A673 (cell line): ENCODE measurements at regions not wholly inside any gene's neighbourhood (a gene's known extent, or its start where the extent isn't known, plus 50 kb on each side); places are given as distances from the start of the nearest gene placed in this dataset.

Experiments used
- BruUV-seq: library from RNA; stranded (reverse); fragments of 400-500 nt; replicated peaks from 2 replicates; lab custom pipeline; 2021; lab: Mats Ljungman, UMichigan
- CTCF ChIA-PET: fragments of 300-600 bp; sonication (Branson Sonifier 250); formaldehyde crosslinking; loops from one replicate; lab custom pipeline; 2022; ENCODE audit warnings: antibody characterized with exemption; lab: Charles Lee
- POLR2A ChIA-PET: fragments of 300-600 bp; sonication (Branson Sonifier 250); formaldehyde crosslinking; loops from one replicate; lab custom pipeline; 2022; ENCODE audit warnings: antibody characterized with exemption; ENCODE audit not compliant: low non-redundant PET; lab: Charles Lee
- DNase-seq: peaks from one replicate; pipeline ENCODE4 v3.0.0-alpha.2; 2015; ENCODE audit warnings: low spot score
- H3K27ac ChIP-seq: fragments of 200-600 bp; sonication (generic); 2 replicates; pipeline ENCODE4 v1.5.1; 2016; ENCODE audit warnings: mixed run types, low read depth, mild to moderate bottlenecking, mixed read lengths, antibody characterized with exemption, low read length; ENCODE audit not compliant: poor library complexity, severe bottlenecking
- H3K27me3 ChIP-seq: fragments of 200-600 bp; sonication (generic); replicated peaks from 2 replicates; pipeline ENCODE4 v1.6.1; 2017; ENCODE audit warnings: mixed run types, low read depth, mild to moderate bottlenecking, mixed read lengths, antibody characterized with exemption, low read length; ENCODE audit not compliant: insufficient read depth, poor library complexity
- H3K36me3 ChIP-seq: fragments of 200-600 bp; sonication (generic); 2 replicates; pipeline ENCODE4 v1.6.1; 2016; ENCODE audit warnings: mixed run types, mild to moderate bottlenecking, mixed read lengths, antibody characterized with exemption, low read length; ENCODE audit not compliant: insufficient read depth, poor library complexity, severe bottlenecking
- H3K4me1 ChIP-seq: fragments of 200-600 bp; sonication (generic); 2 replicates; pipeline ENCODE4 v1.6.1; 2017; ENCODE audit warnings: mixed run types, mild to moderate bottlenecking, mixed read lengths, antibody characterized with exemption, low read length; ENCODE audit not compliant: insufficient read depth, poor library complexity, severe bottlenecking
- H3K4me3 ChIP-seq: fragments of 200-600 bp; sonication (generic); 2 replicates; pipeline ENCODE4 v1.5.1; 2016; ENCODE audit warnings: low read depth, mixed run types, mild to moderate bottlenecking, mixed read lengths, low read length; ENCODE audit not compliant: poor library complexity, severe bottlenecking
- H3K9me3 ChIP-seq: fragments of 200-600 bp; sonication (generic); 2 replicates; pipeline ENCODE4 v1.6.1; 2016; ENCODE audit warnings: mixed run types, low read depth, mild to moderate bottlenecking, mixed read lengths, antibody characterized with exemption, low read length; ENCODE audit not compliant: poor library complexity, severe bottlenecking
- CTCF ChIP-seq: fragments of 300-800, 200-600 bp; sonication (generic); conservative IDR thresholded peaks from 2 replicates; pipeline ENCODE4 v1.5.1; 2017; ENCODE audit warnings: low read depth, mild to moderate bottlenecking, antibody characterized with exemption, low read length, moderate library complexity, mixed read lengths
- EZH2 ChIP-seq: fragments of 200-600 bp; sonication (generic); IDR thresholded peaks from 2 replicates; pipeline ENCODE4 v1.6.1; 2017; ENCODE audit warnings: borderline replicate concordance, low read depth, mild to moderate bottlenecking, mixed read lengths, antibody characterized with exemption, low read length; ENCODE audit not compliant: poor library complexity, severe bottlenecking
- intact Hi-C: fragments of 100-400 bp; cut with micrococcal nuclease; formaldehyde crosslinking; loops from one replicate; pipeline ENCODE4 v1.10.0; 2022; ENCODE audit not compliant: unreplicated experiment

GRCh38 chr20:20820785-20821483, 108.5 kb upstream of the RALGAPA2 start:
- TF ChIP-seq EZH2 (no peak), CTCF (no peak)
- Histone ChIP-seq H3K9me3 (no peaks in the 10 kb centered on the region), H3K27ac (no peak overlapping the region), H3K27me3 (no peaks in the 10 kb centered on the region), H3K36me3 (no peaks in the 10 kb centered on the region), H3K4me3 (no peak overlapping the region), H3K4me1 (peaks cover 25% of the 10 kb centered on the region)
- ChIA-PET CTCF (no interaction called here), POLR2A (no interaction called here)
- intact Hi-C loops: loop anchor here (10.0 kb wide), 1 partner anchor 226 kb away; no protein-coding TSS in a partner anchor
- no peak for DNase-seq
- BruUV-seq: no TSS peak

GRCh38 chr20:20820104-20820503, 107.7 kb upstream of the RALGAPA2 start:
- POLR2A ChIA-PET: interaction anchor here (0.6 kb wide), 1 partner anchor 80 kb away, joined by 3 read pairs; no protein-coding TSS in a partner anchor

GRCh38 chr20:20816969-20817755, 104.7 kb upstream of the RALGAPA2 start:
- no TSS peak for BruUV-seq

More at GRCh38 chr20:20820104-20820503, 107.7 kb upstream of the RALGAPA2 start:
- Histone ChIP-seq H3K4me1 (peaks cover 22% of the 10 kb centered on the region), H3K27ac (no peak overlapping the region), H3K9me3 (no peaks in the 10 kb centered on the region), H3K27me3 (no peaks in the 10 kb centered on the region), H3K36me3 (no peaks in the 10 kb centered on the region), H3K4me3 (no peak overlapping the region)
- TF ChIP-seq CTCF: peak; percentile 63
- TF ChIP-seq EZH2: no peak
- DNase-seq: peak; percentile 68
- intact Hi-C loops: loop anchor here (10.0 kb wide), 1 partner anchor 225 kb away; no protein-coding TSS in a partner anchor
- no TSS peak for BruUV-seq
- CTCF ChIA-PET: no interaction called here

More at GRCh38 chr20:20816969-20817755, 104.7 kb upstream of the RALGAPA2 start:
- intact Hi-C loops: no loop called here
- Histone ChIP-seq H3K4me1 (peaks cover 22% of the 10 kb centered on the region), H3K36me3 (no peaks in the 10 kb centered on the region), H3K27me3 (no peaks in the 10 kb centered on the region), H3K27ac (no peak overlapping the region), H3K9me3 (no peaks in the 10 kb centered on the region), H3K4me3 (no peak overlapping the region)
- CTCF ChIA-PET: no interaction called here
- POLR2A ChIA-PET: no interaction called here
- TF ChIP-seq CTCF (no peak), EZH2 (no peak)
- DNase-seq: no peak
